ENCODE measurements at regions not wholly inside any gene's neighbourhood (a gene's known extent, or its start where the extent isn't known, plus 50 kb on each side); places are given as distances from the start of the nearest gene placed in this dataset.

GRCh38 chr2:15872854-15873253 lies 67.5 kb upstream of the MYCN start:
- TF ChIP-seq CTCF (IDR thresholded peaks at IDR 0.05; ENCODE audit: low read length) (no peak), EZH2 (optimal IDR thresholded peaks at IDR 0.05; ENCODE audit: low read depth, low read length) (no peak)
